Testis (tissue), 2 donors: ENCODE measurements at regions not wholly inside any gene's neighbourhood (a gene's known extent, or its start where the extent isn't known, plus 50 kb on each side); places are given as distances from the start of the nearest gene placed in this dataset.

ENCODE experiments used
- POLR2A ChIP-seq: fragments of 450-650 bp; IDR thresholded peaks from one replicate; pipeline ENCODE4 v1.6.1; 2017; ENCODE audit warnings: antibody characterized with exemption, mild to moderate bottlenecking, moderate library complexity
- TF ChIP-seq, protein P1 (sequence below), 3 experiments: fragments of 450-650 bp in 2 of 3; fragments of 200-600 bp in 1 of 3; sonication (generic) in 1 of 3; IDR thresholded peaks; one replicate each; pipeline ENCODE4 v1.5.1; 2016 to 2019; ENCODE audit warnings: antibody characterized with exemption in 3 of 3, mild to moderate bottlenecking in 2 of 3, moderate library complexity in 1 of 3

DNA sequence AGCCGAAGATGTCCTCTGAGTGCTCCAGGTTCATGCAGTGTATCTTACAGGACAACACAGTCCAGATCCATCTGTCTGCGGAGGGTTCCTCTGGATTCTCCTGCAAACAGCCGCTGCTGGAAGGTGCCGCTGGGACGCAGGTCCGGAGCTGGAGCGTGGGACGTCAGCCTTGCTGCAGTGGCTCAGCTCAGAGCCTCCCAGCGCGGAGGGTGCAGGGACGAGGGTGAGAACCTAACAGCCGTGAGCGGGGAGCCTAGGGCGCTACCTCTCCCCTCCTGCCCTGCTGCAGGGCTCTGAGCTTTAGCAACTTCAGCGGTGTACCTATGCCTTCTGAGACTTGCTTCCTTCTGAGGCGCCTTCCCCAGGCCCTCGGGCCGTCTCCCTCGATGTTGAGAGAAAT lies 137.6 kb upstream of the TMEM72 start:
- TF ChIP-seq, protein P1, sequence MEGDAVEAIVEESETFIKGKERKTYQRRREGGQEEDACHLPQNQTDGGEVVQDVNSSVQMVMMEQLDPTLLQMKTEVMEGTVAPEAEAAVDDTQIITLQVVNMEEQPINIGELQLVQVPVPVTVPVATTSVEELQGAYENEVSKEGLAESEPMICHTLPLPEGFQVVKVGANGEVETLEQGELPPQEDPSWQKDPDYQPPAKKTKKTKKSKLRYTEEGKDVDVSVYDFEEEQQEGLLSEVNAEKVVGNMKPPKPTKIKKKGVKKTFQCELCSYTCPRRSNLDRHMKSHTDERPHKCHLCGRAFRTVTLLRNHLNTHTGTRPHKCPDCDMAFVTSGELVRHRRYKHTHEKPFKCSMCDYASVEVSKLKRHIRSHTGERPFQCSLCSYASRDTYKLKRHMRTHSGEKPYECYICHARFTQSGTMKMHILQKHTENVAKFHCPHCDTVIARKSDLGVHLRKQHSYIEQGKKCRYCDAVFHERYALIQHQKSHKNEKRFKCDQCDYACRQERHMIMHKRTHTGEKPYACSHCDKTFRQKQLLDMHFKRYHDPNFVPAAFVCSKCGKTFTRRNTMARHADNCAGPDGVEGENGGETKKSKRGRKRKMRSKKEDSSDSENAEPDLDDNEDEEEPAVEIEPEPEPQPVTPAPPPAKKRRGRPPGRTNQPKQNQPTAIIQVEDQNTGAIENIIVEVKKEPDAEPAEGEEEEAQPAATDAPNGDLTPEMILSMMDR (IDR thresholded peaks at IDR 0.05): no peak
- no peak for TF ChIP-seq POLR2A
